ENCODE measurements at regions not wholly inside any gene's neighbourhood (a gene's known extent, or its start where the extent isn't known, plus 50 kb on each side); places are given as distances from the start of the nearest gene placed in this dataset.

DNA sequence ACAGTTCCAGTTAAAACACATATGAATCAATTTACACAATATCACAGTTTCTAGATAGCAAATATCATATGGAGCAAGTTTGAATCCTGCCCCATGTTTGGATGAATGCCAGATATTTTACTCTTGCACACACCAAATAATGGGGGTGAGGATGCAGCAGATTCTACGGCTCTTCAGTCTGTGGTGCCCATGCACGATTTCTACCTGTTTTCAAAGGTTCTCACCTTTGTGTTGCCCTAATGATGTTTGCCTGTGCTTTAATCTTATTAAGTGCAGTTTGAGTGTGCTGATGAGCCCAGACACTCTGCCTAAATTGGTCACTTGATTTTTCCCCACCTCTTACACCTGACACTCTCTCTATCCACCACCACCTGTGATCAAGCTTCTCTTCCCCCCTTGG lies 119.6 kb downstream of the NPY start:
- Histone ChIP-seq H3K27me3 (ENCODE audit: low read depth, low read length) (no peaks in the 10 kb centered on the region), H3K9ac (ENCODE audit: low read length) (no peak overlapping the region), H2AFZ (ENCODE audit: low read depth, low read length) (no peak overlapping the region), H3K9me3 (ENCODE audit: insufficient read depth, low read length) (no peaks in the 10 kb centered on the region), H3K36me3 (replicated peaks; ENCODE audit: low read depth, low read length) (no peaks in the 10 kb centered on the region), H3K4me3 (ENCODE audit: low read length) (no peak overlapping the region), H3K79me2 (ENCODE audit: low read length) (no peaks in the 10 kb centered on the region), H3K27ac (ENCODE audit: low read length) (no peak overlapping the region), H3K4me1 (ENCODE audit: low read length) (peaks cover 6% of the 10 kb centered on the region; the same call in 1 of the 2 replicates), H3K4me2 (ENCODE audit: low read length) (no peak overlapping the region), H4K20me1 (ENCODE audit: insufficient read depth, low read length) (no peaks in the 10 kb centered on the region)
- no peak for TF ChIP-seq EZH2phosphoT487 (IDR thresholded peaks at IDR 0.05; ENCODE audit: low read depth)
- TF ChIP-seq, protein P1, sequence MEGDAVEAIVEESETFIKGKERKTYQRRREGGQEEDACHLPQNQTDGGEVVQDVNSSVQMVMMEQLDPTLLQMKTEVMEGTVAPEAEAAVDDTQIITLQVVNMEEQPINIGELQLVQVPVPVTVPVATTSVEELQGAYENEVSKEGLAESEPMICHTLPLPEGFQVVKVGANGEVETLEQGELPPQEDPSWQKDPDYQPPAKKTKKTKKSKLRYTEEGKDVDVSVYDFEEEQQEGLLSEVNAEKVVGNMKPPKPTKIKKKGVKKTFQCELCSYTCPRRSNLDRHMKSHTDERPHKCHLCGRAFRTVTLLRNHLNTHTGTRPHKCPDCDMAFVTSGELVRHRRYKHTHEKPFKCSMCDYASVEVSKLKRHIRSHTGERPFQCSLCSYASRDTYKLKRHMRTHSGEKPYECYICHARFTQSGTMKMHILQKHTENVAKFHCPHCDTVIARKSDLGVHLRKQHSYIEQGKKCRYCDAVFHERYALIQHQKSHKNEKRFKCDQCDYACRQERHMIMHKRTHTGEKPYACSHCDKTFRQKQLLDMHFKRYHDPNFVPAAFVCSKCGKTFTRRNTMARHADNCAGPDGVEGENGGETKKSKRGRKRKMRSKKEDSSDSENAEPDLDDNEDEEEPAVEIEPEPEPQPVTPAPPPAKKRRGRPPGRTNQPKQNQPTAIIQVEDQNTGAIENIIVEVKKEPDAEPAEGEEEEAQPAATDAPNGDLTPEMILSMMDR (IDR thresholded peaks at IDR 0.05; ENCODE audit: low read depth, low read length) = no peak

DNA sequence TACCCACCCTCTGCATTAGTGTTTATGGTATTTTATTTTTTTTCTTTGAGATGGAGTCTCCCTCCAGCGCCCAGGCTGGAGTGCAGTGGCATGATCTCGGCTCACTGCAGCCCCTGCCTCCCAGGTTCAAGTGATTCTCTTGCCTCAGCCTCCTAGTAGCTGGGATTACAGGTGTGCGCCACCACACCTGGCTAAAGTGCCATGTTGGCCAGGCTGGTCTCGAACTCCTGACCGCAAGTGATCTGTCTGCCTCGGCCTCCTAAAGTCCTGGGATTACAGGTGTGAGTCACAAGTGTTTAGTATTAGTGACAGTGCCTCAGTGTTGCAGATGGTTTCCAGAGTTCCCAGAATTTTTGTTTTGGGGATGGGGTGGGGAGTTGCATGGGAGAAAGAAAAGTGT lies 120.3 kb downstream of the NPY start:
- Histone ChIP-seq H3K9me3 (ENCODE audit: insufficient read depth, low read length) (no peaks in the 10 kb centered on the region), H3K4me1 (ENCODE audit: low read length) (peaks cover 6% of the 10 kb centered on the region; the same call in 1 of the 2 replicates), H3K27ac (ENCODE audit: low read length) (no peak overlapping the region), H3K4me2 (ENCODE audit: low read length) (no peak overlapping the region), H3K9ac (ENCODE audit: low read length) (no peak overlapping the region), H2AFZ (ENCODE audit: low read depth, low read length) (no peak overlapping the region), H3K36me3 (replicated peaks; ENCODE audit: low read depth, low read length) (no peaks in the 10 kb centered on the region), H3K27me3 (ENCODE audit: low read depth, low read length) (no peaks in the 10 kb centered on the region), H3K4me3 (ENCODE audit: low read length) (no peak overlapping the region), H3K79me2 (ENCODE audit: low read length) (no peaks in the 10 kb centered on the region), H4K20me1 (ENCODE audit: insufficient read depth, low read length) (no peaks in the 10 kb centered on the region)
- TF ChIP-seq, protein P1 (IDR thresholded peaks at IDR 0.05; ENCODE audit: low read depth, low read length) = no peak

DNA sequence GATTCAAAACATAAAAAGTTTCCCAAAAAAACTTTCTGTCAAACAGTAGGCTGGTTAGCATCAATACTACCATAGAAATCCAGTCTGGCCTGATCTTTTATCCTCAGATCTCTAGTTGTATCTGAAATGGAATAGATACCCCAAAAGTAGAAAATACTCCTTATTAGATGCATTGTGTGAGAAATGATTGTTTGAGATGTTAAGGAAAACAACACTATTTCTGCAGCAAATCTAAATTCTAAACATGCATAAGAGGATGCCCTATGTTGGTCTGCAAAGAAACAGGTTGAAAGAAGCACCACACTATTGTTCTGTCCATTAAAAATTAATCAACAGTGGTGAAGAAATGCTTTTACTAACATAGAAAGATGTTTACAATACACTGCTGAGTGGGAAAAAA lies 121.0 kb downstream of the NPY start:
- no peaks in the 10 kb centered on the region for H3K36me3 ChIP-seq (replicated peaks; ENCODE audit: low read depth, low read length)
- no peak overlapping the region for H3K4me2 ChIP-seq (ENCODE audit: low read length)
- no peak for TF ChIP-seq EZH2phosphoT487 (IDR thresholded peaks at IDR 0.05; ENCODE audit: low read depth)
- no peaks in the 10 kb centered on the region for H4K20me1 ChIP-seq (ENCODE audit: insufficient read depth, low read length)
- H2AFZ ChIP-seq (ENCODE audit: low read depth, low read length) = no peak overlapping the region
- no peak overlapping the region for H3K27ac ChIP-seq (ENCODE audit: low read length)
- no peak overlapping the region for H3K9ac ChIP-seq (ENCODE audit: low read length)
- no peaks in the 10 kb centered on the region for H3K27me3 ChIP-seq (ENCODE audit: low read depth, low read length)
- H3K4me1 ChIP-seq (ENCODE audit: low read length) = peaks cover 6% of the 10 kb centered on the region; the same call in 1 of the 2 replicates
- H3K79me2 ChIP-seq (ENCODE audit: low read length) = no peaks in the 10 kb centered on the region
- no peak overlapping the region for H3K4me3 ChIP-seq (ENCODE audit: low read length)
- no peaks in the 10 kb centered on the region for H3K9me3 ChIP-seq (ENCODE audit: insufficient read depth, low read length)

DNA sequence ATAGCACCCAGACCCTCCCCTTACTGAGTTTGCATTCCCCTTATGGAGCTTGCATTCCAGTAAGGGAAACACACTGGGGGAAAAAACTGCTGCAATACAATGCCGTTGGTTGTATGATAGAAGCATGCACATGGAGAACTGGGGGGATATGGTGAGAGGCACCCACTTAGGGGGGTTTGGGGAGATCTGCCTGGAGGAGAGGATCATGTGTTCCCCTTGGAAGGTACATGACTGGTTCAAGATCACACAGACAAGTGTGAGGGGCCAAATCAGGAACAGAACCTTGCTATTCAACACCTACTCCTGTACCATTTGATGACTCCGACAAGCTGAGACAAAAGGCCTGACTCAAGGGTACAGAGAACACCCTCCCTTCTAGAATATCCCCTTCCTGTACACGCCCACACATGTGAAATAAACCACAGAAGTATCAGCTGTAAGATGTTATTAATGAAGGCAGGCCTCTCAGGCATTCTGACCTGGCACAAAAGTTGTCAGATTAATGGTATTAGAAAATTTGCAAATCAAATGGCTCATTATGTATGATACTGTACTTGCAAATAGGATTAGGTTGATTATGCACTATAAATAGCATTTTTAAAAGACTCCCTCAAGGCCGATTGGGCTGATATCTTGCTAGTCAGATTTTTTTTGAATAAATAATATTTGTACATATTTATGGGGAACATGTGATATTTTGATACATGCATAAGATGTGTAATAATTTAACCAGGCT lies 122.2 kb downstream of the NPY start:
- no peak overlapping the region for H3K4me2 ChIP-seq (ENCODE audit: low read length)
- no peaks in the 10 kb centered on the region for H3K27me3 ChIP-seq (ENCODE audit: low read depth, low read length)
- peaks cover 6% of the 10 kb centered on the region; the same call in 1 of the 2 replicates for H3K4me1 ChIP-seq (ENCODE audit: low read length)
- H3K9ac ChIP-seq (ENCODE audit: low read length) = no peak overlapping the region
- no peaks in the 10 kb centered on the region for H4K20me1 ChIP-seq (ENCODE audit: insufficient read depth, low read length)
- H2AFZ ChIP-seq (ENCODE audit: low read depth, low read length) = no peak overlapping the region
- no peaks in the 10 kb centered on the region for H3K9me3 ChIP-seq (ENCODE audit: insufficient read depth, low read length)
- H3K36me3 ChIP-seq (replicated peaks; ENCODE audit: low read depth, low read length) = no peaks in the 10 kb centered on the region
- no peak for TF ChIP-seq EZH2phosphoT487 (IDR thresholded peaks at IDR 0.05; ENCODE audit: low read depth)
- TF ChIP-seq, protein P1 (IDR thresholded peaks at IDR 0.05; ENCODE audit: low read depth, low read length) = no peak
- no peaks in the 10 kb centered on the region for H3K79me2 ChIP-seq (ENCODE audit: low read length)
- no peak overlapping the region for H3K4me3 ChIP-seq (ENCODE audit: low read length)
- no peak overlapping the region for H3K27ac ChIP-seq (ENCODE audit: low read length)

Measured in OCI-LY3 (cell line).